ENCODE measurements at regions not wholly inside any gene's neighbourhood (a gene's known extent, or its start where the extent isn't known, plus 50 kb on each side); places are given as distances from the start of the nearest gene placed in this dataset.

GRCh38 chr11:88404391-88404790 is 66.9 kb upstream of the CTSC start:
- no peak for DNase-seq

- DNase-seq: no peak
These were observed 65.2 kb upstream of the CTSC start for GRCh38 chr11:88402784-88403183.

- DNase-seq: no peak
These were observed 64.7 kb upstream of the CTSC start for GRCh38 chr11:88402192-88402715.

- no peak for DNase-seq
These were observed 61.4 kb upstream of the CTSC start for GRCh38 chr11:88398791-88399570.

- no peak for DNase-seq
These were observed 60.8 kb upstream of the CTSC start for GRCh38 chr11:88398372-88398771.

GRCh38 chr11:88390254-88390653 is 52.7 kb upstream of the CTSC start:
- no peak for DNase-seq

GRCh38 chr11:88387957-88388356 is 50.4 kb upstream of the CTSC start:
- DNase-seq: no peak

Measured in stimulated activated CD4-positive, alpha-beta T cell treated with anti-CD3 and anti-CD28 coated beads, Interleukin-4, amount 100 ng/mL, for 24 hours (primary cell).